Breast epithelium (tissue), 3 donors: ENCODE measurements at regions not wholly inside any gene's neighbourhood (a gene's known extent, or its start where the extent isn't known, plus 50 kb on each side); places are given as distances from the start of the nearest gene placed in this dataset.

ENCODE experiments used
- POLR2AphosphoS5 ChIP-seq, 3 donors: sonication (generic); formaldehyde crosslinking; IDR thresholded peaks; one replicate each; pipeline ENCODE4 v1.6.1; 2017; ENCODE audit warnings: antibody characterized with exemption in 3 of 3
- TF ChIP-seq, protein P1 (sequence below), 3 donors: fragments of 450-650 bp; IDR thresholded peaks; one replicate each; pipeline ENCODE4 v1.5.1; 2016 to 2017; ENCODE audit warnings: antibody characterized with exemption in 3 of 3, mild to moderate bottlenecking in 3 of 3, moderate library complexity in 3 of 3

DNA sequence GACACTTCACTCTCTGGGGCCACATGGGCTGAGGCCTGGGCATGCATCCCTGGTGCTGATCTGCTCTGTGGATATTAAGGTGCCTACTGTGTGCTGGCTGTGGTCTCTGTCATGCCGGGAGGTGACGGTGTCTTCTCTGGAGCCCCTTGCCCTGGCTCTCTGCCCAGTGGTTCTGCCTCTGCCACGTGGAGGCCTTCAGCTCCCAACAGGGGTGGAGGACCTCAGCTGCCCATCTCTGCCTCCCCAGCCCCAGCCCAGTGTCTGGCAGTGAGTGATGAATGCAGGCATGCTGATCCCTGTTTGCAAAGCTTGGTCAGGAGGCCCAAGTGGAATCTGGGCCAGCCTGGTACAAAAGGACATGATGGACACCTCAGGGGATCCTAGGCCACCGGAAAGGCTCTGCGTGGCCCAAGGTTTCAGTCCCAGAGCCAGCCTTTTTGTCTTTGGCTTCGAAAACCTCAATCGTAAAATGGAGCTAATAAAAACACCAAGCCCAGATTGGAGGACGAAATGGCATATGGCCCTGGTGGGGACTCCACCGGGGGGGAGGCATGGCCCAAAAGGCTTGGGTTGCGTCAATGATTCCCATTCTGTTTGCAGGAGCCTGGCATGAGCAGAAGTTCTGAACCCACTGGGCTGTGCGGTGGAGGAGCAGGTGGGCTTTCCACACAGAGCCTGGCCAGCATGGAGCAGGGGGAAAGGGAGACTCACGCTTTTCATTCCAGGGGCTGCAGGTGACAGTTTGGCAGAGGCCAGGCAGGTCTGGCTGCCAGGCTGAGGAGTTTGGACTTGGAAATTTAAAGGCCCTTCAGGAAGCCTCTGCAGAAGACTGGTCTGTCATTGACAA is 54.7 kb upstream of the KLF13 start:
- TF ChIP-seq, protein P1, sequence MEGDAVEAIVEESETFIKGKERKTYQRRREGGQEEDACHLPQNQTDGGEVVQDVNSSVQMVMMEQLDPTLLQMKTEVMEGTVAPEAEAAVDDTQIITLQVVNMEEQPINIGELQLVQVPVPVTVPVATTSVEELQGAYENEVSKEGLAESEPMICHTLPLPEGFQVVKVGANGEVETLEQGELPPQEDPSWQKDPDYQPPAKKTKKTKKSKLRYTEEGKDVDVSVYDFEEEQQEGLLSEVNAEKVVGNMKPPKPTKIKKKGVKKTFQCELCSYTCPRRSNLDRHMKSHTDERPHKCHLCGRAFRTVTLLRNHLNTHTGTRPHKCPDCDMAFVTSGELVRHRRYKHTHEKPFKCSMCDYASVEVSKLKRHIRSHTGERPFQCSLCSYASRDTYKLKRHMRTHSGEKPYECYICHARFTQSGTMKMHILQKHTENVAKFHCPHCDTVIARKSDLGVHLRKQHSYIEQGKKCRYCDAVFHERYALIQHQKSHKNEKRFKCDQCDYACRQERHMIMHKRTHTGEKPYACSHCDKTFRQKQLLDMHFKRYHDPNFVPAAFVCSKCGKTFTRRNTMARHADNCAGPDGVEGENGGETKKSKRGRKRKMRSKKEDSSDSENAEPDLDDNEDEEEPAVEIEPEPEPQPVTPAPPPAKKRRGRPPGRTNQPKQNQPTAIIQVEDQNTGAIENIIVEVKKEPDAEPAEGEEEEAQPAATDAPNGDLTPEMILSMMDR (IDR thresholded peaks at IDR 0.05), result no peak
- no peak for TF ChIP-seq POLR2AphosphoS5 (IDR thresholded peaks at IDR 0.05)
